Heart left ventricle (tissue), 13 donors: ENCODE measurements at regions not wholly inside any gene's neighbourhood (a gene's known extent, or its start where the extent isn't known, plus 50 kb on each side); places are given as distances from the start of the nearest gene placed in this dataset.

Experiments
- POLR2A ChIP-seq, 2 donors: fragments of 450-650 bp; IDR thresholded peaks; one replicate each; pipeline ENCODE4 v1.6.1; 2017; ENCODE audit warnings: antibody characterized with exemption in 2 of 2, mild to moderate bottlenecking in 2 of 2, moderate library complexity in 2 of 2
- TF ChIP-seq, protein P1 (sequence below), 12 donors: fragments of 200-600 bp; sonication (generic) in 4 of 12; IDR thresholded peaks; one replicate each; pipeline versions ENCODE4 v1.5.0 to v1.8.0; 2018 to 2022; ENCODE audit warnings: antibody characterized with exemption in 12 of 12, mild to moderate bottlenecking in 5 of 12
- donor health status: ischemic (EF 13 %, LVEDD 7.1; RV severe dilation, severe dysfunction).
- donor health status: DM: no; HTN: yes; CAD: no.
- donor health status: DM: no; HTN: no; CAD: no.
- donor health status: ischemic (EF 25% LVEDD 6.9; RV normal size, moderate dysfunction).
- donor health status: ischemic (EF 25% LVEDD 5.7; RV mildly dilated, moderate dysfunction).
- donor health status: ischemic (EF 35%, LVEDD 5.7; RV mildly dilated, moderate dysfunction).
- donor health status: nonischemic (EF 11% LVEDD 7.7; RV severe dilation, severe dysfunction).
- donor health status: DM: yes; HTN: yes; CAD: no.
- donor health status: PGD.
- donor health status: ischemic (EF 29% LVEDD 5.4; RV normal size, mild dysfunction).
- donor health status: nonischemic (EF 23%, LVEDD 6.1; RV moderate dilation, normal function).

DNA sequence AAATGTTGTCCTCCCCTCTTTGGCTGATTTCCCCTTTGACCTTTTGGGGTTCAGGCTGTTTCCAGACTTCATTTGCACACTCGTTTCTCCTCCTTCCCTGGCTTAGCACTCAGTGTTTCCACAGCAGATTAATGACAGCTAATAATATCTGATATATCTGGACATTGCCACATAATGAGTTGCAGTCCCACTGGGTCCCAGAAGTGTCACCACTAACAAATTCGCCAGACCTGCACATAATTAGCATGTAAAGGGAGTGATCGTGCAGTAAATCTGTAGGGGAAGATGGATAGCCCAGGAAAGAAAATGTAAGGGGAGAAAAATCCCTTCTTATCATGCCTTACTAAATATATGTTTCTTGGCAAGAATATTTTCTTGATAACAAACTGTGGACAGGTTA lies 922.1 kb downstream of the TFAP2A start:
- no peak for TF ChIP-seq POLR2A (IDR thresholded peaks at IDR 0.05)
- TF ChIP-seq, protein P1, sequence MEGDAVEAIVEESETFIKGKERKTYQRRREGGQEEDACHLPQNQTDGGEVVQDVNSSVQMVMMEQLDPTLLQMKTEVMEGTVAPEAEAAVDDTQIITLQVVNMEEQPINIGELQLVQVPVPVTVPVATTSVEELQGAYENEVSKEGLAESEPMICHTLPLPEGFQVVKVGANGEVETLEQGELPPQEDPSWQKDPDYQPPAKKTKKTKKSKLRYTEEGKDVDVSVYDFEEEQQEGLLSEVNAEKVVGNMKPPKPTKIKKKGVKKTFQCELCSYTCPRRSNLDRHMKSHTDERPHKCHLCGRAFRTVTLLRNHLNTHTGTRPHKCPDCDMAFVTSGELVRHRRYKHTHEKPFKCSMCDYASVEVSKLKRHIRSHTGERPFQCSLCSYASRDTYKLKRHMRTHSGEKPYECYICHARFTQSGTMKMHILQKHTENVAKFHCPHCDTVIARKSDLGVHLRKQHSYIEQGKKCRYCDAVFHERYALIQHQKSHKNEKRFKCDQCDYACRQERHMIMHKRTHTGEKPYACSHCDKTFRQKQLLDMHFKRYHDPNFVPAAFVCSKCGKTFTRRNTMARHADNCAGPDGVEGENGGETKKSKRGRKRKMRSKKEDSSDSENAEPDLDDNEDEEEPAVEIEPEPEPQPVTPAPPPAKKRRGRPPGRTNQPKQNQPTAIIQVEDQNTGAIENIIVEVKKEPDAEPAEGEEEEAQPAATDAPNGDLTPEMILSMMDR (IDR thresholded peaks at IDR 0.05) = no peak
